Ishikawa (cell line): ENCODE measurements at regions not wholly inside any gene's neighbourhood (a gene's known extent, or its start where the extent isn't known, plus 50 kb on each side); places are given as distances from the start of the nearest gene placed in this dataset.

Experiments used
- CEBPB ChIP-seq: IDR thresholded peaks from 2 replicates; pipeline ENCODE4 v1.6.1; 2012
- CREB1 ChIP-seq: IDR thresholded peaks from 2 replicates; pipeline ENCODE4 v1.6.1; 2012; ENCODE audit warnings: low read depth
- EGR1 ChIP-seq: IDR thresholded peaks from 2 replicates; pipeline ENCODE4 v1.6.1; 2012
- EP300 ChIP-seq: IDR thresholded peaks from 2 replicates; pipeline ENCODE4 v1.6.1; 2012; ENCODE audit warnings: borderline replicate concordance
- FOXM1 ChIP-seq: IDR thresholded peaks from 2 replicates; pipeline ENCODE4 v1.6.1; 2012; ENCODE audit warnings: low read depth, borderline replicate concordance
- MAX ChIP-seq: IDR thresholded peaks from 2 replicates; pipeline ENCODE4 v1.6.1; 2012
- NFIC ChIP-seq: IDR thresholded peaks from 2 replicates; pipeline ENCODE4 v1.6.1; 2012
- RAD21 ChIP-seq: IDR thresholded peaks from 2 replicates; pipeline ENCODE4 v1.6.1; 2012; ENCODE audit warnings: low read depth
- REST ChIP-seq: IDR thresholded peaks from 2 replicates; pipeline ENCODE4 v1.6.1; 2012; ENCODE audit warnings: low read depth, mild to moderate bottlenecking
- TAF1 ChIP-seq: IDR thresholded peaks from 2 replicates; pipeline ENCODE4 v1.6.1; 2012; ENCODE audit warnings: low read depth, mild to moderate bottlenecking
- TCF12 ChIP-seq: IDR thresholded peaks from 2 replicates; pipeline ENCODE4 v1.6.1; 2012; ENCODE audit warnings: low read depth
- TEAD4 ChIP-seq: IDR thresholded peaks from 2 replicates; pipeline ENCODE4 v1.6.1; 2012
- USF1 ChIP-seq: IDR thresholded peaks from 2 replicates; pipeline ENCODE4 v1.6.1; 2012
- YY1 ChIP-seq: IDR thresholded peaks from 2 replicates; pipeline ENCODE4 v1.6.1; 2012; ENCODE audit warnings: low read depth
- ZBTB7A ChIP-seq: IDR thresholded peaks from 2 replicates; pipeline ENCODE4 v1.6.1; 2012; ENCODE audit warnings: low read depth

GRCh38 chr20:16806886-16807285, 58.7 kb downstream of the OTOR start:
- TF ChIP-seq CREB1 (no peak), EP300 (no peak), RAD21 (no peak), YY1 (no peak), CEBPB (no peak), MAX (no peak), TCF12 (no peak), TEAD4 (no peak), EGR1 (no peak)

- TF ChIP-seq TAF1, result no peak
- TF ChIP-seq NFIC, result no peak
- TF ChIP-seq USF1, result no peak
- TF ChIP-seq FOXM1, result no peak
- no peak for TF ChIP-seq EP300
- TF ChIP-seq TEAD4, result no peak
- no peak for TF ChIP-seq TCF12
- no peak for TF ChIP-seq ZBTB7A
- no peak for TF ChIP-seq EGR1
- no peak for TF ChIP-seq MAX
- TF ChIP-seq CEBPB, result no peak
- TF ChIP-seq REST, result no peak
- TF ChIP-seq RAD21, result no peak
- no peak for TF ChIP-seq CREB1
- TF ChIP-seq YY1, result no peak
These were observed 60.6 kb downstream of the OTOR start for GRCh38 chr20:16808796-16809195.

- TF ChIP-seq ZBTB7A (no peak), FOXM1 (no peak), REST (no peak), TAF1 (no peak), TEAD4 (no peak), CEBPB (no peak), TCF12 (no peak), USF1 (no peak), EP300 (no peak), RAD21 (no peak), NFIC (no peak), YY1 (no peak), EGR1 (no peak), MAX (no peak), CREB1 (no peak)
These were observed 62.1 kb downstream of the OTOR start for GRCh38 chr20:16810216-16810615.

- TF ChIP-seq EP300, result no peak
- no peak for TF ChIP-seq TEAD4
- TF ChIP-seq USF1, result no peak
- no peak for TF ChIP-seq FOXM1
- no peak for TF ChIP-seq TCF12
- no peak for TF ChIP-seq TAF1
- TF ChIP-seq CREB1, result no peak
- no peak for TF ChIP-seq CEBPB
- no peak for TF ChIP-seq EGR1
- no peak for TF ChIP-seq YY1
- TF ChIP-seq REST, result no peak
- no peak for TF ChIP-seq MAX
These were observed 68.0 kb downstream of the OTOR start for GRCh38 chr20:16816192-16816591.
